ENCODE measurements at regions not wholly inside any gene's neighbourhood (a gene's known extent, or its start where the extent isn't known, plus 50 kb on each side); places are given as distances from the start of the nearest gene placed in this dataset.

DNA sequence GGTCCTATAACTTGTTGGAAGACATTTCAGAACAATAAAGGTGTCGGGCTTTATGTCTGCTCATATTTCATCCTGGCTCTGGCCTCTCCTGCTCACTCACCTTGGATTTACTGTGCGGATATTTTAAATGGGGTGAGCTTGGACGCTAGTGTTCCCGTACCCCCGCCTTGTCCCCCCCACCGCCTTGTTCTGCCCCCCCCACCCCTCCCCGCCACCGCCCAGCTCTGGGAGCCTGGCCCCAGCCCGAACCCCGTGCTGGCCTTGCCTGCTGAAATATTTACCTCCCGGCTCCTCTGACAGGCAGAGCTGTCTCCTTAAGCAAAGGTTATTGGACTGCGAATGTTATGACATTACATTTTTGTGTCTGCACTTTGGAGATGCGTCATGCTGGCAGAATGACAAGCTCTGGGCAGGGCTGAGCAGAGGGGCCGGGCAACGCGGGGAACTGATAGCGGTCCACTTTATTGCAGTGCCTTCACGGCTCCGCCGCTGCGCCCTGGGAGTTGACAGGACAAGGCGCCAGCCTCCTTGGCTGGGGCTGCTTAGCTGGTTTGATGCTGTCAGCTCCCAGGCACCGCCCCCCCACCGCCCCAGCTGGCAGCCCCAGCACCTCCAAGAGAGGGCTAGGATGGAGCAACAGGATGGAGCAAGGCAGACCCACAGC, 222.5 kb upstream of the GSE1 start:
- no peak for DNase-seq (ENCODE audit: low read depth in 2 of 2)

DNA sequence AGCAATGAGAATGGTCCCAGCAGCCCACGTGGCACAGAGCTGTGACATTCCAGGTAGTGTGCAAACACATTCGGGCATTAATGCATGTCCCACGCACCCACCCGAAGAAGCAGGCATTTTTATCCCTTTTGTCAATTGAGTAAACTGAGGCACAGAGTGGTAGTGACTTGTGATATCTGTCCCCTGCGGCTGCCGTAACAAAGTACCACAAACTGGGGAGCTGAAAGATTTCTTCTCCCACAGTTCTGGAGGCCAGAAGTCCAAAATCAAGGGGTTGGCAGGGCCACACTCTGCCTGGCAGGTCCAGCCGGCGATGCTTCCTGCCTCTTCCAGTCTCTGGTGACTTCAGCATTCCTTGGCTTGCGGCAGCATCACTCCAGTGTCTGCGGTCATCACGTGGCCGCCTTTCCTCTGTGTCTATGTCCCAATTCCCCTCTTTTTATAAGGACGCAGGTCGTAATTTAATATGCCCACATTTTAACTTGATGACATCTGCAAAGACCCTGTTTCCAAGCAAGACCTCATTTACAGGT, 221.9 kb upstream of the GSE1 start:
- no peak for DNase-seq (ENCODE audit: low read depth in 2 of 2)

DNA sequence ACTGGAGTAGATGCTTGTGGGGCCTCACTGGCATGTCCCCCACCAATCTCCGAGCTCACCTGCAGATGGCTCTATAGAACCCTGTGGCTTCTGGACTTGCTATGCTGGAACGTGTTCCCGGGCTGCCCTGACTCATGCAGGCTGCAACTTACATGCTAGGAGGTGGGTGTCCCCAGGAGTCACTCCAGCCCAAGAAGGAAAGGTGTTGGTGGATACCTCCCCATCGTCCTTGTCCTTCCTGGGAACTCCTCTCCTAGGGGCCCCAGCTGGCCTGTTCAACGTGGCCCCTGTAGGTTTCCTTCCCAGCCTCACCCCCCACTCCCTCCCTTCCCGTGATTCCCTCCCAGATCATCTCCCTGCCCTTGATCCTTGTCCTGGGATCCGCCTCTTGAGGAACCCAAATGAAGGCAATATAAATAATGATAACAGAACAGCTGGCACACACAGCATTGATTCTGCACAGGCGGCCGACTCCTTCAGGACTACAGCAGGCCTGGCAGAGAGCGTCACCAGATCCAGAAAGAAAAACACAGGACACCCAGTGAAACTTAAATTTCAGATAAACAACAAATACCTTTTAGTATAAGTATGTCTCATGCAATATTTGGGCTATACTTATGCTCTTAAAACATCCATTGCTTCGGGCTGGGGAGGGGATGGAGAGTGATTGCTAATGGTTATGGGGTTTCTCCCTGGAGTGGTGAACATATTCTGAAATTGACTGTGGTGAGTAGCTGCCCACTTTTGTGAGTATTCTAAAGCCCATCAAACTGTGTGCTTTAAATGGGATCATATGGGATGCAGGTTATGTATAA, 221.1 kb upstream of the GSE1 start:
- no peak for DNase-seq (ENCODE audit: low read depth in 2 of 2)

DNA sequence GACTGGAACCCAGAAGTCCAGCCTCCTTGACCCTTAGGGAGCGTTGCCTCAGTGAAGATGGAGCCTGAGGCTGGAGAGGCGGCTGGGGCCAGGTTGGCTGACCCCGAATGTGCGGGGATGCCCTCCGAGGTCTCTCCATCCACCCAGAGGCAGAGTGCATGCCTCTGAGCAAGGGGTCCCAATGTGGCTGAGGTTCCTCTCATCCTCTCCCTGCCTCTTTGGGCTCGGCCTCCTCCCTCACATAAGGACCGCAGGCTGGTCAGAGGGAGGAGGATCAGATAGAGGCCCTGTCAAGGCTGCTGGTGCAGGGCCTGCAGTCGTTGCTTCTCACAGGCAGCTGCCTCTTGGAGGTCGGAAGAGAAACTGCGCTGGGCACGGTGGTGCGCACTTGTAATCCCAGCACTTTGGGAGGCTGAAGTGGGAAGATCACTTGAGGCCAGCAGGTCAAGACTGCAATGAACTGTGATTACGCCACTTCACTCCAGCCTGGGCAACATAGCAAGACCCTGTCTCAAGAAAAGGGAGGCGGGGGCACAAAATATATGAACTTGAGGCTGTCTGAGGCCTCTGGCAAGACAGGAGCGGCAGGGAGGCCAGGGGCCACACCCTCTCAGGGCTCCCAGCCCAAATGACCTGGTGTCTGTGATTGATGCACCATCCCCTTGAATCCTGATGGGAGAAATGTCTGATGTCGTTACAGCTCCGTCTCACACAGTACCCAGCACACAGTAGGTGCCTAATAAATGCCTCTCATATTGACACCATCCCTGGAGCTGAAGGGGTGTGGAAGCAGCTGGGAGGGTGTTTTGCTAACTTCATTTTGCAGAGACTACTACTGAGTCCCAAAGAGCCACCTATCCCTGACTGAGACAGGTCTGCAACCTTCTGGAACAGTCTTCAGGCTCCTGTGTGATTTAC, 220.1 kb upstream of the GSE1 start:
- DNase-seq (ENCODE audit: low read depth in 2 of 2), result no peak

DNA sequence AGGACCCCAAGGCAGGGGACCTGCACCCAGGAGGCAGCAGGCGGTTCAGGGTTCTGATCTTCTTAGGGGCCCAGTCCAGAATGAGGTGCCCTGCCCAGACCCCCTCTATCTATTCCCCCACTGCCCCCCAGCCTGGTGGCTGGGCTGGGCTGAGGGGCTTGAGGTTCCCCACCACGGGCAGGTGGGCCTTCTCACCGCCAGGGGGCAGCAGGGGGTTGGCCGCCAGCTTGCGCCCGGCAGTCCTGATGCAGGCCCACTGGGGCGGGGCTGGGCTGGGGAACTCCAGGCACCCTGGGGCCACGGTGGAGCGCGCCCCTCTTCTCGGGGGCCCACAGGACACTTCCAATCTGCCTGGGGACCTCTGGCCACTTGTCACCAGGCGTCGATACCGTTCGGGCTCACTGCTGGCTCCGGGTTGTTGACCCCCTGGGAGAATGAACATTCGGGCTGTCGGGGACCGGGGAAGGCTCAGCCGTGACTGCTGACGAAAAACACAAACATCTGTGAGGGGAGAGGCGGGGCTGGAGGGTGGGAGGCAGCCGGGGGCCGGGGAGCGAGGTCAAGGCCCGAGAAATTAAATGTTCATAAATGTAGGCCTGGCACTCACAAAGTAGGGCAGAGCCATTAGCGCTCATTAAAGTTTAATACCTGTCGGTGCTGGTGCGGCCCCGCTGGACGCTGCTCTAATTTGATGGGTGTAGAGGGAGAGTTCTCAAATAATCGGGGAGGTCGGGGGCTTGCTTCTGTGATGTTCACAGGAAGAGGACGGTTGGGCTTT, 219.3 kb upstream of the GSE1 start:
- peak; percentile 55 to 71 for DNase-seq (ENCODE audit: low read depth in 2 of 2)

DNA sequence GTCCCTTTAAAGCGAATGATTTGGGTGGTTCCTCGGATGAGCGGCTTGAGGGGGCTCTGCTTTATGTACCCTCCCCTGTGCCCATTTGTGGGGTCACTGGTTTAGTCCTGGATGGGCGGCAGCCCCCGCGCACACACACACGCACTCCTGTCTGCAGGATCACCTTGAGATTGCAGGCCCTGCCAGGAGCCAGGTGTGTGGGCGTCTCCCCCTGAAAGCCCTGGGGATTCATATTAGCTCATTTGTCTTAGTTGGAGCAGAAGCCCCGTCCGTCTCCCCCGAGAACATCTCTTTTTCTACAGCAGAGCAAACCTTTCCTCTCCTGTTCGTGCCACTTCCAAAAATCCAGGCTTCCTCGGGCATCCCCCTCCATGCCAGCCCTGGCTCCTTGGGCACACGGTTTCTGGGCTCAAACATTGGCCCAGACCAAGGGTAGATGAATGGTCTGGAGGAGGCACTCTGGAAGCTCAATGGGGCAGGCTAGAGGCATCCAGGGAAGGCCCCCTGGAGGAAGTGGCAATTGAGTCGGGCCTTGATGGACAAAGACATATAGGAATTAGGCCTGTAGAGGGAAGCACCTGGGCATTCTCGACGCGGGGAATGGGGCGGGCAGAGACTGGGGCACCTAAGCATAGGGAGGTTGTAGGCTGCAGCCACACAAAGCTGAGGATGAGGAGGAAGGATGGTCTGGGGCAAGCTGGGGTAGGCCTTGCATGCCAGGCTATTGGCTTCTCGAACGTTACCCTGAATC, 218.5 kb upstream of the GSE1 start:
- DNase-seq (ENCODE audit: low read depth in 2 of 2), result no peak

DNA sequence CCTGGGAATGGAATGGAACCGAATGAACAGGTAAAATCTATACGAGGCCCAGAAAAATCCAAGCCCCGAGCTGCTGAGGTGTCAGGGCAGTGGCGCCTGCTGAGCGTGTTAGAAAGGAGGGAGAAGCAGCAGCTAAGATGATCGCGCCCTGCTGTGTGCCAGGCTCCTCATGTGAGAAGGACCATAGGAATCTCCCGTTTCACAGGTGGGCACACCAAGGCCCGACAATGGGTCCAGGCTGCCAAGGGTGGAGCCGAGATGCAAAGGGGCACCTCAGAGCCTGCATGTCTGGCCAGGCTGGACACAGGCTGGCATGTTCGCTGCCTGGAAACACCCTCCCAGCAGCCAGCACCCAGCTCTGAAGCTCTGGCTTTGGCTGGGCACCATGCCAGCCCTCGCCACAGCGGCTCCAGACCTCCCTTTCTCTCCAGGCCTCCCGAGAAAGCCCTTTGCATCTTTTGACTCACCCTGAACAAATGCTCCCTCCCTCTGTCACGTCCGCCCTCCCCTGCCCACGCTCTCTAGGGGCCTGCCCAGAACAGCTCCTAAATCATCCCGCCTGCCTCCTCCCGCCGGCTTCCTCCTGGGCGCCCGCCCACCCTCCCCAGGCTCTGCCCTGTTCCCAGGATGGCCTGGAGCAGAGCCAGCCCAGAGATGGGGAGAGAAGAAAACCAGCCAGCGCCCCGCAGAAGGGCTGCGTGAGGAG, 217.8 kb upstream of the GSE1 start:
- no peak for DNase-seq (ENCODE audit: low read depth in 2 of 2)

DNA sequence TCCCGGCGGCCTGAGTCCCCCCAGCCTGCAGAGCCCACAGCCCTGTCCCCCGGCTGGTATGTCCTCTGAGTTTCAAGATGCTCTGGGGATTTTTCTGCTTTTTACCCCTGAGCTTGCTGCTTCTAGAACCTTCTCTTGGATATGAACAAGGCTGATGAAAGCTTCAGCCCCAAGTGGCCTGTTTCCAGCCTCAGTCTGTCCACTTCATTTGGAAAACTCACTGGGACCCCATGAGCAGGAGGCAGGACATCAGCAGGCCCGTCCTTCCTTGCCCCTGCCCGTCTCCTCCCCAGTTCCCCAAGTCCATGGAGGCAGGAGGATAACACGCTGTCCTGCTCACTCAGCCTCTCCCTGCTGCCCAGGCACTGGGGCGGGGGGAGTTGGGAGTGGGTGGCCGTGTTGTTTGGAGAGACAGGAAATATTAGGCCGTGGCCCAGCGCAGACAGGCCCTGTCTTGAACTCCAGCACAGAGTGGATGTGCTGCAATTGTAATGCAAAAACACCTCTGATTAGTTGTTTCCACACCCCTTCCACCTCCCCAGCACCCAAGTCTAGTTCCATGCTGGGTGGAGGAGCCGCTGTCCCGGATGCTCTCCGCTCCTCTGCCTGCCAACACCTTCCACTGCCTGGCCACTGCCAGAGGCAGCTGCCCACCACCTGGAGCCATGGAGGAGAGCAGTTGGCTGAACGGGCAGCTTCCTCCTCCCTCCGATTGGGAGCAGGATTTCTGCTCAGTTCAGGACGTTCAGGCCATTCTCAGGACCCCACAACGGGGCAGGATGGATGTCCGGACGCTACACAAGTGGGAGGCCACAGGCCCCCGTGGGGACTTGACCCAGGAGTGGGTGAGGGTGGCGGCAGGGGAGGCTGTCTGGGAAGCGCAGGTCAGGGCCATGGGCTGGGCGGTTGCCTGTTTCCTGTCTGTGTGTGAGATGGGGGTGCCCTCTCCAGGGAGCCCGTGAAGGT, 216.9 kb upstream of the GSE1 start:
- DNase-seq (ENCODE audit: low read depth in 2 of 2), result no peak

DNA sequence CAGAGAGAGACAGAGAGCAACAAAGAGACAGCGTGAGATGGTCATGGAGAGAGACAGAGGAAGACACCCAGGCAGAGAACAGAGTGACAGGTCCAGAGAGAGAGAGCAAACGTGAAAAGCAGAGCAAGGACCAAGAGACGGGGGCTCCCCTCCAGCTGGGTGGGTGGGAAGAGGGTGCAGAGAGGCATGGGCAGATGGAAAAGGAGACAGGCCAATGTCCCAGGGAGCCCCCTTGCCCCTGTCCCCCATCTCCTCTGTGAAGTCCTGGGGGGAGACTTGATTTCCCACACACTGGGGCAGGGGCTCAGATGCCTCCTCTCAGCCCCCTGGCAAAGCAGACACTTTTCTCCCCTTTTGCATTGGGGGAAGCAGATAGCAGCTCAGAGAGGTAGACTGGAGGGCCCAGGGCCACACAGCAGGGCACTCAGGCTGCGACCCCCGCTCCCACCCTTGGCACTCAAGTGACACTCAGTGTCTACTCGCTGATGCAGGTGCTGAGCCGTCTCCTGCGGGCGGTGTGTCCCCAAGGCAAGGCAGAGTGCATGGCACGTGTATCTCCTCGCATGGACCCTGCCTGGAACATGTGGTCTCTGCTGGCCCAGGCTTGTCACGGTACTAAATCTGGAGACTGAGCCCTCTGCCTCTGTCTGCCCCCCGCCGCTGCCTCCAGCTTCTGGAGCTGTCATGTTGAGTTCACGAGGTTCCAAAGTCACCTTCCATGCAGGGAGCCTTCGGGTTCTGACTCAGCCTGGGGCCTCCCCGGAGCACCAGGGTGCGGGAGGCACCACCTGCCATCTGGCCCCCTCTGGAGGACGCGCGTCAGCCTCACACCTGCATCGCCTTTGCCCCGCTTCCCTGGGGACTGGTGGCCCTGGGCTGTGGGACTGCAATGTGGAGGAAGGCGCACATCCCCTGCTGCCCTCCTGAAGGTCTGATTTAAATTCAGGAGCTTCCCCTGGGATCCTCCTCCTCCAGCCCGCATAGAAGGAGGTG, 215.9 kb upstream of the GSE1 start:
- no peak for DNase-seq (ENCODE audit: low read depth in 2 of 2)

DNA sequence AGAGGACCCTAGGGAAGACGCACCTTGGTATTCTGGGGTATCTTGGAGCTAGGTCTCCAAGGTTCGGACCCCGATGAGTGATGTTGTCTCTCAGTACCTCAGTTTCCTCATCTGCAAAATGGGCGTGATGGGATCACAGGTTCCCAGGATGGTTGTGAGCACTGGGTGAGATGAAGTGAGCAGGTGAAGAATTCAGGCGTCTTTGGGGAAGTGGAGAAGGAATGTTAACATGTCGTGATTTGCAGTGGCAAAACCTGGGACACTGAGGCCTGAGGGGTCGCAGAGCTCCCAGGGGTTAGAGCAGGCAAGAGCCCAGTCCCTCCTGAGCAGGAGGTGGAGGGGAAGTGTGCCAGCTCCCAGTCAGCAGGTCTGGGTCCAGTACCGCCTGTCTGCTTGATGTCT, 215.1 kb upstream of the GSE1 start:
- DNase-seq (ENCODE audit: low read depth in 2 of 2), result no peak

DNA sequence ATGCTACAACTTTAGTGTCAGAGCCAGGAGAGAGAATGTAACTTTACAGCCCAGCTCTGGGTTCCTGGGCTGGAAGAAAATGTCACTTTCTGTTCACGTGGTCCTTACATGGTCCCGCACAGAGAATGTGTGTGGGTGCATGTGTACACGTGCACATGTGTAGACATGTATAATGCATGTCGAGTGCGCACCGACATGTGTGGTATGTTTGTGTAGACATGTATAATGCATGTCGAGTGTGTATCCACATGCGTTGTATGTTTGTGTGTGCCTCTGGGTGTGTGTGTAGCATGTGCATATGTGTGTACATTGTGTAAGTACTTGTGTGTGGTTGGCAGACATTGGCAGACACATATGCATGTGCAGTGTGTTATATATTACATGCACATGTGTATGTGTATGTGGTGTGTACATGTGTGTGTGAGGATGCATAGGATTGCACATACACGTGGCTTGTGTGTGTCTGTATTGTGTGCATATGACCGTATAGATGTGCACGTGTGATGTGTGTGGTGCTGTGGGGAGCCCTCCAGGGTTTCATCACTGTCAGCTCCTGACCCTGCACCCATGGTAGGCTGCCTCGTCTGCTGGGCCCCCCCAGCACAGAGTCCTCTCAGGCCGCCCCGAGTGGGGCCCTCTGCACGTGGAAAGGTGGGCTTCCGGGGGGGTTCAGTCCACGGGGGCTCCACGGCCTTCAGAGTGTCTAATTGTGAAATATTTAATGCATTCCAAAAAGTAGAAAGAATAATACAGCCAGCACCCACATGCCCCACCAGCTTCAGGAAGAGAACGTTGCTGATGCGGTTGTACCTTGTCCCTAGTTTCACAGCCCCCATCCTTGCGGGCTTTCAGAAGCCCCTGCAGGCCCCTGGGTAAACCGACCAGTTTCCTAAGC, 214.2 kb upstream of the GSE1 start:
- DNase-seq (ENCODE audit: low read depth in 2 of 2), result no peak

DNA sequence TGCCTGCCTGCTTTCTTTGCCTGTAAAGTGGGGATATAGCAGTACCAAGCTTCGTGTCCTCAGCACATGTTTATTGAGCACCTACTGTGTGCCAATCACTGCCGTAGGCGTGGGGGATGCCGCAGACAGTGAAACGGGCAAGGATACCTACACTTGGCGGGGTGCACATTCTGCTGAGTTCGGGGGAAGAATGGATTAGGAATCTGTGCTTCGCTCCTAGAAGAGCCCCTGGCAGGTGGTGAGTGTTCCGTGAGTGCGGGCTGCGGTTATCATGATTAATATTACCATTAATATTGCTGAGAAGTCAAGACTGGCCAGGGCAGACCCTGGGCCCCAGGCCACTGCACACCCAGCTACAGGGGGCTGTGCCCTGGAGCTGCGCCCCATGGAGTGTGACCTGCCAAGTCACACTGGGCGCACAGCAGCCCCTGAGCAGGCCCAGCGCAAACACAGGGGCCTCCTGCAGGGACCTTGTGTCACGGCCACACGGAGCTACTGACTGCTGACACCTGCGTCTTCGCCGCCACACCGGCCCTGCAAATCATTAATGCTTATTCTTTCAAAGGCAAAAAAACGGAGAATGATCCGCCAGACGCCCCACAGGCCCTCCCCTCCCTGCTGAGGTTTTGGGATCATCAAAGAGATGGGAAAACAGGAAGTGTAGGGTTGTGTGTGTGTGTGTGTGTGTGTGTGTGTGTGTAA, 213.4 kb upstream of the GSE1 start:
- no peak for DNase-seq (ENCODE audit: low read depth in 2 of 2)

DNA sequence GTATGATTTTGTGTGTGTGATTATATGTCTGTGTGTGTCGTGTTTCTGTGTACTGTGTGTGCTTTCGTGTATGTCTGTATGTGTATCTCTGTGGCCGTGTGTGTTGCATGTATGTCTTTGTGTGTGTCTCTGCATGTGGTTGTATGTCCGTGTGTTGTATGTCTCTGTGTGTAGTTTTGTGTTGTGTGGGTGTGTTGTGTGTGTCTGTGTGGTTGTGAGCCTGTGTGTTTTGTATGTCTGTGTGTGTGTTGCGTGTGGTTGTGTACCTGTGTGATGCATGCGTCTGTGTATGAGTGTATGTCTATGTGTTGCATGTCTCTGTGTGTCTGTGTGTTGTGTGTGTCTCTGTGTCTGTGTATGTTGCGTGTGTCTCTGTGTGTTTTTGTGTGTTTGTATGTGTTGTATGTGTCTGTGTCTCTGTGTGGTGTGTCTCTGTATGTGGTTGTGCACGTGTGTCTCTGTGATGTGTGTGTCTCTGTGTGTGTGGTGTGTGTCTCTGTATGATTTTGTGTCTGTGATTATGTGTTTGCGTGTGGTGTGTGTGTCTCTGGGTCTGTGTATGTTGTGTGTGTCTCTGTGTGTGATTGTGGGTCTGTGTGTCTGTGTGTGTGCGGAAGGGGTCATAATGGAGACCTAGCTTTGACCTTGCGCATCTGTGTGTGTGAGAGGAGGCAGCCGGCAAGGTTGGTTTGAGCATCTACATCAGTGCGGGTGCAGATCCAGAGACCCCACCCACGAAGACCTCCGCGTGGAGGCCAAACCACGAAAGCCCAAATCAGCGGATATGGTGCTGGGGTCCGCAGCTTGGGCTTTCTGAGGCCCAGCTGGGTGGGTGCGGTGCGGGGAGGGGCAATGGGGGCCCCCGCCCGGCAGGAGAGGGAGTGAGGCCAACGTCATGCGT, 212.6 kb upstream of the GSE1 start:
- no peak for DNase-seq (ENCODE audit: low read depth in 2 of 2)

DNA sequence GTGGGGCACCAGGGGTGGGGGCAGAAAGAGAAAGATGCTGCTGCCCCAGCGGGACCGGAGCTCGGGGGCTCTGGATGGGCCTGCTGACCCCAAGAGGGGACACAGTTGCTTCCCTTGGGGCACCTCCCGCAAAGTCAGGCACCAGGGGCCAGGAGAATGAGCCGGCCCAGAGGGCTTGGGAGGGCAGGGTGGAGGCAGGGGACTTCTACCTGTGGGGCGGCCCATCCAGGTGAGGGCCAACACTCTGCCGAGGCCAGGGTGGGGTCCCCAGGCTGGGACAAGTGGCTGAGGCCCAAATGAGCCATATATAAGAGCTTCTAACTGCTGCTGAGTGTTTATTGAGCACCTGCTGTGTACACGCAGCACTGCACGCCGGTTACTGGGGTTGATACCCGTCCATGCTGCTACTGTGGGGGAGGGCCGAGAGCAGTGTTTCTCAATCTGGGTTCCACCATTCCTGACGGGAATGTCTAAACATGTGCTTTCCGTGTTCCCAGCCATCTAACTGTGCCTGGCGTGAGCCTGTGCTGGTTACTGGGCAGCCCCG, 211.7 kb upstream of the GSE1 start:
- DNase-seq (ENCODE audit: low read depth in 2 of 2), result no peak

Measured in stimulated activated CD4-positive, alpha-beta T cell treated with anti-CD3 and anti-CD28 coated beads, Interleukin-1b, Interleukin-23, amount 100 ng/mL, for 4 hours (primary cell).